ENCODE measurements at regions not wholly inside any gene's neighbourhood (a gene's known extent, or its start where the extent isn't known, plus 50 kb on each side); places are given as distances from the start of the nearest gene placed in this dataset.

- no peak for DNase-seq
These were observed 225.2 kb downstream of the GAS1 start for GRCh38 chr9:86721843-86722705.

GRCh38 chr9:86721226-86721781, 226.0 kb downstream of the GAS1 start:
- no peak for DNase-seq

GRCh38 chr9:86720639-86721225, 226.6 kb downstream of the GAS1 start:
- DNase-seq: no peak

GRCh38 chr9:86718388-86719049, 228.8 kb downstream of the GAS1 start:
- no peak for DNase-seq

GRCh38 chr9:86716326-86716922, 230.9 kb downstream of the GAS1 start:
- DNase-seq: no peak

GRCh38 chr9:86714999-86715398, 232.3 kb downstream of the GAS1 start:
- DNase-seq: no peak

GRCh38 chr9:86713970-86714369, 233.3 kb downstream of the GAS1 start:
- DNase-seq: no peak

- no peak for DNase-seq
These were observed 233.8 kb downstream of the GAS1 start for GRCh38 chr9:86713470-86713869.

GRCh38 chr9:86708918-86709835, 238.1 kb downstream of the GAS1 start:
- DNase-seq: no peak

GRCh38 chr9:86707932-86708510, 239.3 kb downstream of the GAS1 start:
- no peak for DNase-seq

GRCh38 chr9:86706391-86706790, 240.9 kb downstream of the GAS1 start:
- no peak for DNase-seq

- no peak for DNase-seq
These were observed 241.8 kb downstream of the GAS1 start for GRCh38 chr9:86705490-86705889.

- no peak for DNase-seq
These were observed 244.0 kb downstream of the GAS1 start for GRCh38 chr9:86703346-86703745.

- DNase-seq: no peak
These were observed 246.7 kb downstream of the GAS1 start for GRCh38 chr9:86700629-86701028.

- no peak for DNase-seq
These were observed 249.3 kb downstream of the GAS1 start for GRCh38 chr9:86697999-86698398.

- no peak for DNase-seq
These were observed 250.1 kb downstream of the GAS1 start for GRCh38 chr9:86697213-86697612.

- DNase-seq: no peak
These were observed 251.3 kb downstream of the GAS1 start for GRCh38 chr9:86695910-86696424.

GRCh38 chr9:86690034-86690433, 257.3 kb downstream of the GAS1 start:
- DNase-seq: no peak

GRCh38 chr9:86687788-86688187, 259.5 kb downstream of the GAS1 start:
- no peak for DNase-seq

- DNase-seq: no peak
These were observed 261.8 kb downstream of the GAS1 start for GRCh38 chr9:86685556-86685955.

GRCh38 chr9:86684148-86684547, 263.2 kb downstream of the GAS1 start:
- no peak for DNase-seq

- no peak for DNase-seq
These were observed 265.1 kb downstream of the GAS1 start for GRCh38 chr9:86682240-86682639.
